GM13976 (cell line): ENCODE measurements at regions not wholly inside any gene's neighbourhood (a gene's known extent, or its start where the extent isn't known, plus 50 kb on each side); places are given as distances from the start of the nearest gene placed in this dataset.

Experiments used
- DNase-seq: peaks from one replicate; pipeline ENCODE4 v3.0.0; 2012; ENCODE audit warnings: low spot score
- CTCF ChIP-seq: IDR thresholded peaks from 2 replicates; pipeline ENCODE4 v1.5.1; 2012; ENCODE audit warnings: borderline replicate concordance, mild to moderate bottlenecking; ENCODE audit not compliant: insufficient read depth; ENCODE audit errors: extremely low read depth, missing control alignments, control extremely low read depth
- in situ Hi-C: fragments of 300-500 bp; cut with MboI; formaldehyde crosslinking; loops from one replicate; pipeline ENCODE4 v1.12.0; 2022; ENCODE audit warnings: low sequenced_read_pairs, mixed read lengths, inconsistent platforms; ENCODE audit not compliant: unreplicated experiment

- DNase-seq, result no peak
- TF ChIP-seq CTCF, result no peak
- in situ Hi-C loops, result no loop called here
Measured at GRCh38 chr2:228705318-228705717, 523.8 kb upstream of the SPHKAP start.

GRCh38 chr2:228703152-228703551 lies 521.7 kb upstream of the SPHKAP start:
- DNase-seq, result no peak
- in situ Hi-C loops, result no loop called here
- no peak for TF ChIP-seq CTCF

- no peak for DNase-seq
- TF ChIP-seq CTCF, result no peak
- in situ Hi-C loops, result no loop called here
Measured at GRCh38 chr2:228701506-228701905, 520.0 kb upstream of the SPHKAP start.

GRCh38 chr2:228700638-228701037 lies 519.2 kb upstream of the SPHKAP start:
- no peak for DNase-seq
- TF ChIP-seq CTCF, result no peak
- in situ Hi-C loops, result no loop called here

- TF ChIP-seq CTCF, result no peak
- DNase-seq, result no peak
- in situ Hi-C loops, result no loop called here
Measured at GRCh38 chr2:228699888-228700287, 518.4 kb upstream of the SPHKAP start.

- in situ Hi-C loops, result no loop called here
- DNase-seq, result no peak
- TF ChIP-seq CTCF, result no peak
Measured at GRCh38 chr2:228699400-228699799, 517.9 kb upstream of the SPHKAP start.

- DNase-seq, result no peak
- no peak for TF ChIP-seq CTCF
- in situ Hi-C loops, result no loop called here
Measured at GRCh38 chr2:228698963-228699362, 517.5 kb upstream of the SPHKAP start.
